Fibroblast of the conjunctiva (primary cell): ENCODE measurements at regions not wholly inside any gene's neighbourhood (a gene's known extent, or its start where the extent isn't known, plus 50 kb on each side); places are given as distances from the start of the nearest gene placed in this dataset.

Source experiments
- DNase-seq: peaks from one replicate; pipeline ENCODE4 v3.0.0-alpha.2; 2010; ENCODE audit warnings: low read depth

GRCh38 chr3:162007722-162008121 lies 511.1 kb downstream of the OTOL1 start:
- no peak for DNase-seq

- no peak for DNase-seq
These were observed 516.0 kb downstream of the OTOL1 start for GRCh38 chr3:162012633-162013032.

GRCh38 chr3:162014284-162014683 lies 517.7 kb downstream of the OTOL1 start:
- DNase-seq = no peak

- no peak for DNase-seq
These were observed 519.2 kb downstream of the OTOL1 start for GRCh38 chr3:162015856-162016255.

- DNase-seq = no peak
These were observed 523.2 kb downstream of the OTOL1 start for GRCh38 chr3:162019817-162020216.

DNA sequence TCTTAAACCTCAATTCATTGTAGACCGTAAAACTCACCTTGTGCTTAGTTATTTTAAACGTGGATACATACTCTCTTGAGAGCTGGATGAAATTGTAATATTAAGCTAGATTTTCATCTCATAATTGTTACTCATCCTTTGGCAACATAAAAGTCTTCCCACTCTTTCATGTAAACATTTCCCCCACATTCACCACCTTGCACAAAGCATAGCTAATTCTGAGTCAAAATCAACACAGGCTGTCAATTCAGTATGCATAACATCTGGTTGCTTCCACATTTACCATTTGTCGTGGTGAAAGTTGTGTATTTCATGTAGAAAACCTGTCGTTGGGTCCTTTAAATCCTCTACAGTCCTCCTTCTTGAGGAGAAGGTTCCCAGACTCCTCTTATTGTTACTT lies 524.6 kb downstream of the OTOL1 start:
- no peak for DNase-seq

DNA sequence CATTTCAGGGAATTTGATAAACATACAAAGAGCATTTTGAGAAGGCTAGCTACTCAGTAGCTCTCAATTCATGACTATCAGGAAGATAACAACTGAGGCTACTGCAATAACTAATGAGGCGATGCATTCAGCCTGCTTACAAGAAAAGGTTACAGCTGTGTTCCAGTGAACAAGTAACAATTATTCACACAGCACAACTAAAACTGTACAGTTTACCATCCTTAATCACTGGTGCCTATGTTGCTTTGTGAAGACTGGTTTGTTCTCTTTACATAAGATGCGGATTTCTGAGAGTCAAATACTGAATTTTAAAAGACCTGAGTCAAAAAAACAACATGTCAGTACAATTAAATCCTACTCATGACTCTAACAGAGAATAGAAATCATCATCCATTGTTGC lies 526.3 kb downstream of the OTOL1 start:
- no peak for DNase-seq

DNA sequence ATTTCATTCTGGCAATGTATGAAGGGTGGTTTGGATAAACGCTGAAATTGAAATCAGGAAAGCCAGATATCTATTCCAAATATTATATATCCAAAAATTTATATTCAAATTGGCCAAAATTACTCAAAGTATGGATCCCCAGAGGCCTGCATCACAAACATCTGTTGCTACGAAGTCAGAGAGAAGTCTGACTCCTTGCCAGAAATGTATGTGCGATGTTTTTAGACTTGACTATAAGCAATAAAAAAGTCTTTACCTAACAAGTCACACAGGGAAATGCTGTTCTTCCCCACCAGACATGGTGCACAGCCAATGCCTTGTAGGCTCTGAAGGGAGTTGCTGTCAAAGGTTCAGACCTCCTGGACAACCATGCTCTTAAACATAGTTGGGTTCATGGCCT lies 533.1 kb downstream of the OTOL1 start:
- no peak for DNase-seq

GRCh38 chr3:162034368-162034767 lies 537.8 kb downstream of the OTOL1 start:
- no peak for DNase-seq

- DNase-seq = no peak
These were observed 545.0 kb downstream of the OTOL1 start for GRCh38 chr3:162041622-162042021.

DNA sequence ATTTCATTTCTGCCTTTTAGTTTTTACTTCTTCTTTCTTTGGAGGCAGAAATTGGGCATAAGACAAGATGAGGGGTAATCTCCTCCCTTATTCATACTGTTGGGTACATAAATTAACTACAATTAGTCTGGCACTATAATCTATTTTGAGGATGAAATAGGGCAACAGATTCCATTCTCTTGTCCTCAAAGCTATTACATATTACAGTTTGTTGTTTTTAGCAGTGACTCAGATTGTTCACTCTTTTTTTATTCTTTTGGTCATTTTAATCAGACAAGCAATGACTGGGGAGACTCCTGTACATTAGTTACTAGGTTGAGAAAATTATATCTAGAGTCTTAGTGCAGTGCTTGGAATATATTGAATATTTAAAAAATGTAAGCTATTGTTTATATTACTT lies 556.0 kb downstream of the OTOL1 start:
- no peak for DNase-seq

- DNase-seq = no peak
These were observed 576.1 kb downstream of the OTOL1 start for GRCh38 chr3:162072656-162073164.

DNA sequence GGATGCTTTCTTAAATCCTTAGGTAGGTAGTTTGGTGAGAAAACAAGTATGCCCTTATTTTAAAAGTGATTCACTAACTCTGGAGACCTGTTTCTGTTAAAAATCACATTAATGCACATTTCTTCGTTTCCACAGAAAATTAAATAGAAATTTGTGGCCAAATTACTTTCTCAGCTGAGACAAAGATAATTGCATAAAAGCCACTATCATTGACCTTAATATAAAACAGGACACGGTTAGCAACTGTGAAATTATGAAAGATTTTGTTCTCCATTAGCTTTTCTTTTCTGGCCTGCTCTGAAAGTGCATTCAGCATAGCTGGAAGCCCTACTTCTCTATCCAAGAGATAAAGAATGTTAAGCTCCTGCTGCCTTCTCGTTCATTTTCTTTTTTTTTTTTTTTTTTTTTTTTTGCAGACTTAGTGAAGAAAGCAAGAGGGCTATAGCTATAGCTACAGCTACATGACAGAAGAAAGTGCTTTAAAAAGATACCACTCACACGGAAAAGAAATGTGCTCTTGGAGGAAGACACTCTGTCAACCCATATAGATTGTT lies 576.9 kb downstream of the OTOL1 start:
- DNase-seq = no peak

- DNase-seq = no peak
These were observed 580.5 kb downstream of the OTOL1 start for GRCh38 chr3:162077108-162077507.

- peak; percentile 10 for DNase-seq
These were observed 585.9 kb downstream of the OTOL1 start for GRCh38 chr3:162082516-162082915.

DNA sequence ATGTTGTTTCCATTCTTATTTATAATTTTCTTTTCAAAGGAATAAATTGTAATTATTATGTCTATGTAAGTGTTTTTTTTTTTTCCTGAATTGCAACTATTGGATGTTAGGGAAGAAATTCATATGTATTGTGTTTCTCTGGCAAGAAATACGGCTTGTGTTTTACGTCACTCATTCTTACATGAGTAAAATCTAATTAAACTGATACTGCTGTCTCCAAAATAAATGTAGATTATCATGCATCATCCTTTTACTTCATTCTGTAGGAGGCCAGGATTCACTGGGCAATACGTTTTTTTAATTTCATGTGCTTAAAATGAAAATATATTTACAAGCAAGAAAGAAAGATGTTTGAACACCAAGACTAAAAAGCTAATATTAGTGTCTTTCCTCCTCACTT lies 590.8 kb downstream of the OTOL1 start:
- no peak for DNase-seq

GRCh38 chr3:162092751-162093150 lies 596.1 kb downstream of the OTOL1 start:
- DNase-seq = no peak

GRCh38 chr3:162094301-162094700 lies 597.7 kb downstream of the OTOL1 start:
- no peak for DNase-seq

DNA sequence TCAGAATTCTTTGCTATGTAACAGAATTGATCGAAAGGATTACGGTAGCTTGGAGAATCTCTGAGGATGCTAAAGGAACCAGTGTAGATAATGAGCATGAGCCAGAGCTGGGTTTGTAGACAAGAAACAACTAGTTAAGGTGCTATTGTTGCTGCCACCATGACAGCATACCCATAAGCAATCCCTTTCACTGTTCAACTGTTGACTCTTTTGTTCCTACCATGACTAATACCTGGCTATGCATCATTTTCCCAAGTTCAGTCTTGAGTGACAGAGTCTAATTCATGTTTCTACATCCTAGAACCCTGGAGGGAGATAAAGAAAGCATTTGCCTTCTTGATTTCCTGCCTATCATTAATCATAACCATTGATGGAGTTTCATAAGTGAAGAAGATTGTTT lies 600.3 kb downstream of the OTOL1 start:
- no peak for DNase-seq

DNA sequence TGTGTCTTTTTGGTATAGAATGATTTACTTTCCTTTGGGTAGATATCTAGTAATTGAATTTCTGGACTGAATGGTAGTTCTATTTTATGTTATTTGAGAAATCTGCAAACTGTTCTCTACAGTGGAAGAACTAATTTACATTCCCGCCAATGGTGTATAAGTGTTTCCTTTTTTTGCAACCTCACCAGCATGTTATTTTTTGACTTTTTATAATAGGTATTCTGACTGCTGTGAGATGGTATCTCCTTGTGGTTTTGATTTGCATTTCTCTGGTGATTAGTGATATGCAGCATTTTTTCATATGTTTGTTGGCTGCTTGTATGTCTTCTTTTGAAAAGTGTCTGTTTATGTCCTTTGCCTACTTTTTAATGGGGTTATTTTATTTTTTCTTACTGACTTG lies 607.2 kb downstream of the OTOL1 start:
- DNase-seq = no peak

DNA sequence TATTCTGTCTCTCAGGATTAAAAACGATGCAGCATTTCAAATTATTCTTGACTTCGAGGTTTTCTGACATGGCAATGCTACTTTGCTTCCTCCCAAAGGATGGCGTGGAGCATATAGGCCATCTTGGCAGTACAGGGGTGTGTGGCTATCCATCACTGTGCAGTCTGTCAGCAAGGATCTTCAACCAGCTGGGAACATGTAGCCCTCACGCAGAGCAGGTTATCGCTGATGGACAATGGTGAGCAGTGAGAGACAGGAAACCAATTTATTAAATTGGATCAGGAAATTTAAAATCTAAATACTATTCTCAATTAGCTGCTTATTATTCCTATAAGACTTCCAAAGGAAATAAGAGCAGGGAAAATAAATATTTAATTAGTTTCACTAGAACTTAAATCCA lies 615.3 kb downstream of the OTOL1 start:
- no peak for DNase-seq

DNA sequence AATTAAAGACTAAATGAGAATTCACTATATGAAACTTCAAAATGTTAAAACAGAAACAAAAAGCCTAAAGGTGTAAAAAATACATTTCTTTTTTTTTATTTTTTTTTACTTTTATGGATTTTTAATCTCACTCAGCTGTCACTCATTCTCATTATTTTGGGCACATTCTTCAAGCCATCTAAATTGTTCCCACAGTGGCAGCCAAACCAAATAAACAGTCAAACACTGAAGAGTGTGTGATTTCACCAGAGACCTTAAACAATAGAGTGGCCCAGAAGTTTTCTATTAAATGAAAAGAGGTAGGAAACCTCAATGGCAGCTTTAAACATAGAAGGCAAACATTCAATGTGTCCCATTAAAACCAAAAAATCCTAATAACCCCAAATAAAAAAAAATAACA lies 616.1 kb downstream of the OTOL1 start:
- DNase-seq = no peak

DNA sequence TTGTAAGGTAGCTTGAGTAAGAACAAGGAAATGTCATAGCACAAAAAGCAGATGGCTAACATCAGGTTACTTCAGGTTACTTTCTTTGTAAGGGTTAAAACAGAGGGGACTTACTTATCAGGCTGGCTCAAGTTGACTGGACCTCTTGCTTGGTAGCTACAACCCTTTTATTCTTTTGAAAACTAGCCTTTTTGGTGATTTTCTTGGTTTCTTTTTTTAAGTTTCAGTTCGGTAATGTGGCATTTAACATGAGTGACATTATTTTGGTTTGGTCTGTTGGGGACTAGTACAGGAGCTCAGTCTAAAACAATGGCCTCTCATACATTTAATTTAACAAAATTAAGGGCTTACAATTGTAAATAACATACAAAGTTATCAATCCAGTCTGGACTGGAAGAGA lies 621.4 kb downstream of the OTOL1 start:
- DNase-seq = no peak

DNA sequence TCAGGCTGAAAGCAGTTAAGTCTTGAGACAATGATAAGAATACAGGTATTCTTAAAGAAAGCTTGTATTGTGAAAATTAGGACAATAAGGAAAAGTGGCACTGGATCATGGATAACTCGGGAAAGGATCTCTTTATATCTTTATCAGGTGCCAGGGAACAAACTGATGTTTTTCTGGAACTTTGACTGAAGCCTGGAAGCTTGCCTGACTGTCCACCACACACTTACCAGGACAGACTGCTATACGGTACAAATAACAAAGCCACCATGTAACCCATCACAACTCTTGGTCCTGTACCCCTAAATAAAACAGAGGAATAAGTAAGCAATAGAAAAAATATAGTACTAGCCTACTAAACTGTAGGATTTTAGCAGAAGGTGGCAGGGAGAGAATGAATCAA lies 623.0 kb downstream of the OTOL1 start:
- DNase-seq = no peak

DNA sequence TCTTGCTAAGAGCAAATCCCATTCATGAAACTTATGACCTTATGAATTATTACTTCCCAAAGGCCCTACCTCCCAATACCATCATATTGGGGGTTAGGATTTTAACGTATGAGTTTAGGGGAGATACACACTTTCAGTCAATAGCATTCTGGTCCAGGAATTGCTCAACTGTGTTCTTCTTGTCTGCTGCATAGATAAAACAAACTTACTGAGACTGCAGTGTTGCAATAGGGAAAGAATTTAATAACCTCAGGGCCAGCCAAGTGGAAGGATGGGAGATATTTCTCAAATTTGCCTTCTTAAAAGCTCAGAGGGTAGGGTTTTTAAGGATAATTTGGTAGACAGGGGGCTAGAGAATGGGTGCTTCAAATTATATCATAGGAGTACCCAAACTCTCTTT lies 625.8 kb downstream of the OTOL1 start:
- DNase-seq = peak; percentile 21
